SU-DHL-6 (cell line): ENCODE measurements at regions not wholly inside any gene's neighbourhood (a gene's known extent, or its start where the extent isn't known, plus 50 kb on each side); places are given as distances from the start of the nearest gene placed in this dataset.

Experiments
- H2AFZ ChIP-seq: fragments of 200-600 bp; sonication (generic); 2 replicates; pipeline ENCODE4 v1.6.1; 2014; ENCODE audit warnings: low read depth, mild to moderate bottlenecking, moderate library complexity, mixed read lengths, antibody characterized with exemption, low read length; ENCODE audit not compliant: severe bottlenecking
- H3F3A ChIP-seq: fragments of 200-600 bp; shearing (Covaris generic); 2 replicates; pipeline ENCODE4 v1.6.0; 2016; ENCODE audit warnings: antibody characterized with exemption, mild to moderate bottlenecking; ENCODE audit not compliant: insufficient read depth
- H3K27ac ChIP-seq: fragments of 200-600 bp; sonication (generic); 2 replicates; pipeline ENCODE4 v1.5.1; 2016; ENCODE audit warnings: low read depth, mild to moderate bottlenecking, low read length, moderate library complexity, mixed read lengths
- H3K27me3 ChIP-seq: fragments of 200-600 bp; sonication (generic), shearing (Covaris generic); 2 replicates; pipeline ENCODE4 v1.6.0; 2014; ENCODE audit warnings: mild to moderate bottlenecking, low read length
- H3K36me3 ChIP-seq: fragments of 200-600 bp; sonication (generic); 2 replicates; pipeline ENCODE4 v1.6.1; 2014; ENCODE audit warnings: mild to moderate bottlenecking, low read length, mixed read lengths
- H3K4me2 ChIP-seq: fragments of 300-600, 200-600 bp; shearing (Covaris generic), sonication (generic); 2 replicates; pipeline ENCODE4 v1.6.0; 2014; ENCODE audit warnings: low read length, low read depth, mild to moderate bottlenecking; ENCODE audit not compliant: poor library complexity, severe bottlenecking
- H3K4me3 ChIP-seq: fragments of 200-600 bp; sonication (generic); 2 replicates; pipeline ENCODE4 v1.5.1; 2014; ENCODE audit warnings: antibody characterized with exemption, low read length, mild to moderate bottlenecking, mixed read lengths; ENCODE audit not compliant: insufficient read depth, poor library complexity, severe bottlenecking
- H3K79me2 ChIP-seq: fragments of 200-600 bp; sonication (generic); 2 replicates; pipeline ENCODE4 v1.6.1; 2014; ENCODE audit warnings: mild to moderate bottlenecking, low read length, moderate library complexity; ENCODE audit not compliant: insufficient read depth
- H3K9ac ChIP-seq: fragments of 200-600 bp; sonication (generic); 2 replicates; pipeline ENCODE4 v1.7.0; 2014; ENCODE audit warnings: mild to moderate bottlenecking, low read length
- H3K9me2 ChIP-seq: fragments of 200-600 bp; sonication (generic); replicated peaks from 2 replicates; pipeline ENCODE4 v1.6.1; 2014; ENCODE audit warnings: low read length; ENCODE audit not compliant: insufficient read depth
- H3K9me3 ChIP-seq: fragments of 200-600 bp; sonication (generic); 2 replicates; pipeline ENCODE4 v1.6.1; 2014; ENCODE audit warnings: low read length, mixed read lengths; ENCODE audit not compliant: insufficient read depth
- H4K20me1 ChIP-seq: fragments of 200-600 bp; sonication (generic); 2 replicates; pipeline ENCODE4 v1.6.1; 2014; ENCODE audit warnings: low read depth, mild to moderate bottlenecking, antibody characterized with exemption, low read length, moderate library complexity, mixed read lengths
- CTCF ChIP-seq: fragments of 200-600 bp; sonication (generic); IDR thresholded peaks from one replicate; pipeline ENCODE4 v1.5.1; 2017; ENCODE audit warnings: antibody characterized with exemption, mild to moderate bottlenecking, low read length, moderate library complexity; ENCODE audit not compliant: insufficient read depth, poor library complexity, severe bottlenecking
- EZH2phosphoT487 ChIP-seq: fragments of 200-600 bp; sonication (generic), shearing (Covaris generic); conservative IDR thresholded peaks from 2 replicates; pipeline ENCODE4 v1.6.1; 2018; ENCODE audit warnings: mild to moderate bottlenecking, antibody characterized with exemption, low read length, moderate library complexity, mixed read lengths

- Histone ChIP-seq H3K27ac (no peak overlapping the region), H3K9me3 (no peaks in the 10 kb centered on the region), H3K4me3 (no peak overlapping the region), H3K9me2 (no peaks in the 10 kb centered on the region), H3K4me2 (no peak overlapping the region), H3K79me2 (no peaks in the 10 kb centered on the region), H3K9ac (no peak overlapping the region), H4K20me1 (no peaks in the 10 kb centered on the region), H2AFZ (no peak overlapping the region), H3K27me3 (no peaks in the 10 kb centered on the region), H3K36me3 (no peaks in the 10 kb centered on the region), H3F3A (no peaks in the 10 kb centered on the region)
- TF ChIP-seq EZH2phosphoT487: no peak
- TF ChIP-seq CTCF: no peak
Measured at GRCh38 chr12:30845676-30846075, 80.9 kb upstream of the TSPAN11 start.

GRCh38 chr12:30843211-30843610 is 83.3 kb upstream of the TSPAN11 start:
- Histone ChIP-seq H3K9me3 (no peaks in the 10 kb centered on the region), H3K4me2 (no peak overlapping the region), H2AFZ (no peak overlapping the region), H3K4me3 (no peak overlapping the region), H3K9me2 (no peaks in the 10 kb centered on the region), H3K27ac (no peak overlapping the region), H3F3A (no peaks in the 10 kb centered on the region), H4K20me1 (no peaks in the 10 kb centered on the region), H3K9ac (no peak overlapping the region), H3K79me2 (no peaks in the 10 kb centered on the region), H3K27me3 (no peaks in the 10 kb centered on the region), H3K36me3 (no peaks in the 10 kb centered on the region)
- TF ChIP-seq EZH2phosphoT487: no peak
- TF ChIP-seq CTCF: no peak

GRCh38 chr12:30840715-30841114 is 85.8 kb upstream of the TSPAN11 start:
- H3F3A ChIP-seq: no peaks in the 10 kb centered on the region
- H3K4me2 ChIP-seq: no peak overlapping the region
- H3K27me3 ChIP-seq: no peaks in the 10 kb centered on the region
- H2AFZ ChIP-seq: no peak overlapping the region
- H4K20me1 ChIP-seq: no peaks in the 10 kb centered on the region
- H3K9me3 ChIP-seq: no peaks in the 10 kb centered on the region
- no peaks in the 10 kb centered on the region for H3K79me2 ChIP-seq
- H3K27ac ChIP-seq: no peak overlapping the region
- H3K36me3 ChIP-seq: no peaks in the 10 kb centered on the region
- no peaks in the 10 kb centered on the region for H3K9me2 ChIP-seq
- no peak overlapping the region for H3K4me3 ChIP-seq
- no peak overlapping the region for H3K9ac ChIP-seq
- no peak for TF ChIP-seq CTCF
- no peak for TF ChIP-seq EZH2phosphoT487
